Left ventricle myocardium inferior (tissue), 1 donor: ENCODE measurements at regions not wholly inside any gene's neighbourhood (a gene's known extent, or its start where the extent isn't known, plus 50 kb on each side); places are given as distances from the start of the nearest gene placed in this dataset.
"Not testable (repeated sequence)": the region's sequence is repeated elsewhere in the genome, so short reads cannot be mapped to it uniquely, and the experiment has no call there.

ENCODE experiments used
- DNase-seq: peaks from one replicate; pipeline ENCODE4 v3.0.0-alpha.2; 2020
- H3K27ac ChIP-seq: fragments of 200-600 bp; replicated peaks from 2 replicates; pipeline ENCODE4 v1.8.0; 2021
- H3K27me3 ChIP-seq: fragments of 200-600 bp; 2 replicates; pipeline ENCODE4 v1.8.0; 2021; ENCODE audit warnings: low read depth
- H3K36me3 ChIP-seq: fragments of 200-600 bp; 2 replicates; pipeline ENCODE4 v1.8.0; 2021
- H3K4me1 ChIP-seq: fragments of 200-600 bp; 2 replicates; pipeline ENCODE4 v1.8.0; 2021
- H3K4me3 ChIP-seq: fragments of 200-600 bp; 2 replicates; pipeline ENCODE4 v1.8.0; 2021; ENCODE audit warnings: mild to moderate bottlenecking, moderate library complexity
- H3K9me3 ChIP-seq: fragments of 200-600 bp; replicated peaks from 2 replicates; pipeline ENCODE4 v1.8.0; 2021
- intact Hi-C: fragments of 100-400 bp; cut with micrococcal nuclease; formaldehyde crosslinking; loops from one replicate; pipeline ENCODE4 v1.11.0; 2022
- TF ChIP-seq, protein P1 (sequence below): fragments of 200-600 bp; IDR thresholded peaks from 2 replicates; pipeline ENCODE4 v1.8.0; 2021; ENCODE audit warnings: antibody characterized with exemption, mild to moderate bottlenecking, borderline replicate concordance
- donor health status: DM: no; HTN: yes; CAD: no; lungs with severe emphysema.

DNA sequence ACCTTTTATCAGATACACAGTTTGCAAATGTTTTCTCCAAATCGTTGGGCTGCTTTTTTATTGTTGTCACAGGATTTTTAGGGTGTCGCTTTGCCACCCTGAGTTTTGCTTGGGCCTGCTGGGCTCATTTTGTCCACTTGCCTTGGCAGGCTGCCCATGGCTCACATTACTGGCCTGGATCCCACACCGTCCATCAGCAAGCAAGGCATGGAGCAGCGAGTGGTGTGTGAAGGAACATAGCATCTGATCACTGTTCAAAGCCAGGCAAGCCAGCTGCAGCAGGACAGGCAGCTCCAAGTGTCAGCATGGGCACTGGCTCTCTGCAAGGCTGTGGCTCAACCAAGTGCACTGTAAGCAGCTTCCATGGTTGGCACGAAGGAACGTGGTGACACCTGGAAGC, 261.4 kb upstream of the TECRL start:
- no peak overlapping the region for H3K4me3 ChIP-seq
- no peak overlapping the region for H3K27ac ChIP-seq
- H3K4me1 ChIP-seq, result no peaks in the 10 kb centered on the region
- no peaks in the 10 kb centered on the region for H3K36me3 ChIP-seq
- H3K9me3 ChIP-seq, result peaks cover 44% of the 10 kb centered on the region
- no peaks in the 10 kb centered on the region for H3K27me3 ChIP-seq
- intact Hi-C loops, result no loop called here
- no peak for DNase-seq
- TF ChIP-seq, protein P1, sequence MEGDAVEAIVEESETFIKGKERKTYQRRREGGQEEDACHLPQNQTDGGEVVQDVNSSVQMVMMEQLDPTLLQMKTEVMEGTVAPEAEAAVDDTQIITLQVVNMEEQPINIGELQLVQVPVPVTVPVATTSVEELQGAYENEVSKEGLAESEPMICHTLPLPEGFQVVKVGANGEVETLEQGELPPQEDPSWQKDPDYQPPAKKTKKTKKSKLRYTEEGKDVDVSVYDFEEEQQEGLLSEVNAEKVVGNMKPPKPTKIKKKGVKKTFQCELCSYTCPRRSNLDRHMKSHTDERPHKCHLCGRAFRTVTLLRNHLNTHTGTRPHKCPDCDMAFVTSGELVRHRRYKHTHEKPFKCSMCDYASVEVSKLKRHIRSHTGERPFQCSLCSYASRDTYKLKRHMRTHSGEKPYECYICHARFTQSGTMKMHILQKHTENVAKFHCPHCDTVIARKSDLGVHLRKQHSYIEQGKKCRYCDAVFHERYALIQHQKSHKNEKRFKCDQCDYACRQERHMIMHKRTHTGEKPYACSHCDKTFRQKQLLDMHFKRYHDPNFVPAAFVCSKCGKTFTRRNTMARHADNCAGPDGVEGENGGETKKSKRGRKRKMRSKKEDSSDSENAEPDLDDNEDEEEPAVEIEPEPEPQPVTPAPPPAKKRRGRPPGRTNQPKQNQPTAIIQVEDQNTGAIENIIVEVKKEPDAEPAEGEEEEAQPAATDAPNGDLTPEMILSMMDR, result no peak

DNA sequence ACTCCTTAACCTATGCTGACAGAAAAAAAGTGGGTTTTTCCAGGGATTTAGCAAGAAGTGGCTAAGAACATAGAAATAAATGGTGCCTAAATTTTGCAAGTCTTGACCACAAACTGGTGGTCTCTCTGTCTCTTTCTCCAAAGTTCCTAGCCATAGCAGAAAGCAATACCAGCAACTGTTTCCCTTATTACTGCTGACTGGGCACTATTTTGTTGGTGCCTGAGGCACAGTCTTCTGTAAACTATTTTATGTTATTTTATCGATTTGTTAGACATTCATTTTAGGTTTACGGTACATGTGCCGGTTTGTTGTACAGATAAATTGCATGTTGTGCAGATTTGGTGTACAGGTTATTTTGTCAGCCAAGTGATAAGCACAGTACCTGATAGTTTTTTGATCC, 234.6 kb upstream of the TECRL start:
- H3K27ac ChIP-seq, result no peak overlapping the region

DNA sequence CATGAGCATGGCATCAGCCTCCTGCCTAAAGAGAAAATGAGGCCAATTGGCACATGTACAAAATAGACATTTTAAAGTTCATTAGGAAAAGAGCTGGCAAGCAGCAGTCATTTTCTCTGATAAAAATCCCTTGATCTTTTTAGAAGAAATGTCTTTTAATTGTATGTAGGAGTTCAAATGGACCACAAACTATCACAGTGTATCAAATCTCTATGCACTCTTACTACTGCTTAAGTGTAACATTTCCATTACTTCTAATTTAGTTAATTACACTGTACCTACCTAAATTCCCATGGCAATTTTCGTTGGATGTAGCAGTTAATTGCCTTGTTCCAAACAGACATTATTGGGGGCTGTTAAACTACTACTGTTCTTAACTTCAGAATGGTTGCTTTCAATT, 233.7 kb upstream of the TECRL start:
- intact Hi-C loops, result no loop called here
- TF ChIP-seq, protein P1, result no peak
- no peaks in the 10 kb centered on the region for H3K36me3 ChIP-seq

More for the DNA sequence above, 234.6 kb upstream of the TECRL start:
- no peak overlapping the region for H3K4me3 ChIP-seq
- no peak for DNase-seq
- H3K9me3 ChIP-seq, result no peaks in the 10 kb centered on the region
- no peaks in the 10 kb centered on the region for H3K36me3 ChIP-seq
- no peaks in the 10 kb centered on the region for H3K27me3 ChIP-seq
- no peaks in the 10 kb centered on the region for H3K4me1 ChIP-seq
- TF ChIP-seq, protein P1, result no peak
- intact Hi-C loops, result no loop called here

DNA sequence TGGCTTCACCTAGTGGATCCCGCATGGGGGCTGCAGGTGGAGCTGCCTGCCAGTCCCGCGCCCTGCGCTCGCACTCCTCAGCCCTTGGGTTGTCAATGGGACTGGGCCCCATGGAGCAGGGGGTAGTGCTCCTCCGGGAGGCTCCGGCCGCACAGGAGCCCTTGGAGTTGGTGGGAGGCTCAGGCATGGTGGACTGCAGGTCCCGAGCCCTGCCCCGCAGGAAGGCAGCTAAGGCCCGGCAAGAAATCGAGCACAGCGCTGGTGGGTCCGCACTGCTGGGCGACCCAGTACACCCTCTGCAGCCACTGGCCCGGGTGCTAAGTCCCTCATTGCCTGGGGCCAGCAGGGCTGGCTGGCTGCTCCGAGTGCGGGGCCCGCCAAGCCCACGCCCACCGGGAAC, 231.2 kb upstream of the TECRL start:
- H3K9me3 ChIP-seq, DNase-seq, H3K4me3 ChIP-seq, H3K36me3 ChIP-seq, intact Hi-C loops, H3K4me1 ChIP-seq, H3K27me3 ChIP-seq, H3K27ac ChIP-seq: not testable (repeated sequence)

More for the DNA sequence above, 233.7 kb upstream of the TECRL start:
- Histone ChIP-seq H3K4me3 (no peak overlapping the region), H3K4me1 (no peaks in the 10 kb centered on the region), H3K27me3 (no peaks in the 10 kb centered on the region), H3K9me3 (no peaks in the 10 kb centered on the region), H3K27ac (no peak overlapping the region)
- DNase-seq, result no peak

DNA sequence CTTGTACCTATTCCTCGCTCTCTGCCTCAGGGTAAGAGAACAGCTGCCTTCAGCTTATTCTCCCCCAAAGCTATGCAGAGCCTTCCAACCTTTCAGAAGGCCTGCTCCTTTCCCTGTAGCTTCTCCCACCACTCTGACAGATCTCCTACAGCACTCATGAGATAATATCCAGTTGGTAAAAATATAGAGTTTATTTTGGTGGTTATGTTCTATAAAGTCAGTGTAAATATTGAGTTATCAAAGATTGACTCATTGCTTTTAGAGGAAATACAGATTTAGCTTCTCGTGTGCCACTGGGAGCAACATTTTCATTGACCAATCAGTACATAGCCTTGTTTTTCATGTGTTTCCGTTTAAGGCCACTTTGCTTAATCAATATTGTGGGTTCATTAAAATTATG, 216.2 kb upstream of the TECRL start:
- TF ChIP-seq, protein P1, result no peak
- intact Hi-C loops, result no loop called here
- no peak for DNase-seq

DNA sequence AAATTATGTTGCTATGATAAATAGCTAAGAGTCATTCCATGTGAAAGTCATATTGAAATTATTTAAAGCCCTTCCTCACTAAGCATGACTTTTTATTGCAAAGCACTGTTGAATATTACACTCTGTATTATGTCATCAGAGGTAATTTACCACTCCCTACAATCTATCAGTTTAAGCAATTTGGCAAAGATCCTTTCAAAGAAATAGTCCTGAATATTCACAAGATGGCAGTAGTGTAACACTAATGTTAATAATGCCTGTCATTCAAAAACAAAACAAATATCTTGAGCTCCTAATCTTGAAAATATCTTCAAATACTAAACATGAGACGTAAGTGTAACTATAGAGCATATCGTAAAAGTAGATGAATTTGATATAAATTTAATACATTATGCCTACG, 208.6 kb upstream of the TECRL start:
- H3K27me3 ChIP-seq, result no peaks in the 10 kb centered on the region
- H3K4me3 ChIP-seq, result no peak overlapping the region
- no peak overlapping the region for H3K27ac ChIP-seq
- H3K36me3 ChIP-seq, result no peaks in the 10 kb centered on the region
- no peaks in the 10 kb centered on the region for H3K9me3 ChIP-seq
- TF ChIP-seq, protein P1, result no peak
- DNase-seq, result no peak
- intact Hi-C loops, result no loop called here
- no peaks in the 10 kb centered on the region for H3K4me1 ChIP-seq

More for the DNA sequence above, 216.2 kb upstream of the TECRL start:
- no peaks in the 10 kb centered on the region for H3K27me3 ChIP-seq
- H3K4me3 ChIP-seq, result no peak overlapping the region
- H3K27ac ChIP-seq, result no peak overlapping the region
- no peaks in the 10 kb centered on the region for H3K36me3 ChIP-seq
- H3K4me1 ChIP-seq, result no peaks in the 10 kb centered on the region
- H3K9me3 ChIP-seq, result no peaks in the 10 kb centered on the region
